GM19324 (cell line): ENCODE measurements at regions not wholly inside any gene's neighbourhood (a gene's known extent, or its start where the extent isn't known, plus 50 kb on each side); places are given as distances from the start of the nearest gene placed in this dataset.

Source experiments
- ATAC-seq: cut with Tn5 transposase; IDR thresholded peaks from one replicate; pipeline ENCODE4 v1.9.1; 2021; ENCODE audit warnings: mild to moderate bottlenecking, moderate library complexity; ENCODE audit not compliant: unreplicated experiment, low FRiP score

DNA sequence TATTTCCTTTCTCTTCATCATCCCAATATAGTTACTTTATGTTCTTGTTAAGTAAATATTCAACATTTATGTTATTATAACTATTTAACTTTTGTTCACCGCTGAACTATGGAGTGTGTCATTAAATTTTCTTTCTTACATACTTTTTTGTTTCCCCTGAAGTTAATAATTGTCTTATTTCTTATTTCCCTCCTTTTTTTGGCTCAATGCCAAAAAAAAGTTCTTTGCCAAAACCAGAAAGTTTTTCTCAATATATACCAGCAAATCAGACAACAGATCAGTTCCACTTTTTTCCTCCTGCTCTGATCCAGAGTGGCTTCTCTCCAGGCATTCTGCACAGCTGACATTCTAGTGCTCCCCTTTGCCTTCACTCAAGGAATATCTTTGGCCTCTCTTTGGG, 187.0 kb upstream of the PPARGC1A start:
- no peak for ATAC-seq

DNA sequence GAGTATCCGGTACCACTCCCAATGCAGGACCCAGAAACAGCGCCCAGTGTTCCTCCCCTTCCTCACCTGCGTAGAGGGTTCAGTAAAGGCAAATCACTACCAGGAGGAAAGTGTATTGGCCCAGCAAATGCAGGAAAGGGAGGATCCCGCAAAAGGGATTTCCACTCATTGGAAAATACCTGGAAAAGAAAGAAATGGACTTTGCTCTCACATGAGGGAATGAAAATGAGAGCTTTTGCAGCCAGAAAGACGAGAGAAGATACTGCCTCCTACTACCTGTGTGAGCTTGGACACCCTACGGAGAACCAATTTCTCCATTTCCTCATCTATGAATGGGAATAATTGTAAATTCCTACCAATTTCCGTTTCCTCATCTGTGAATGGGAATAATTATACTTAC, 184.1 kb upstream of the PPARGC1A start:
- no peak for ATAC-seq

DNA sequence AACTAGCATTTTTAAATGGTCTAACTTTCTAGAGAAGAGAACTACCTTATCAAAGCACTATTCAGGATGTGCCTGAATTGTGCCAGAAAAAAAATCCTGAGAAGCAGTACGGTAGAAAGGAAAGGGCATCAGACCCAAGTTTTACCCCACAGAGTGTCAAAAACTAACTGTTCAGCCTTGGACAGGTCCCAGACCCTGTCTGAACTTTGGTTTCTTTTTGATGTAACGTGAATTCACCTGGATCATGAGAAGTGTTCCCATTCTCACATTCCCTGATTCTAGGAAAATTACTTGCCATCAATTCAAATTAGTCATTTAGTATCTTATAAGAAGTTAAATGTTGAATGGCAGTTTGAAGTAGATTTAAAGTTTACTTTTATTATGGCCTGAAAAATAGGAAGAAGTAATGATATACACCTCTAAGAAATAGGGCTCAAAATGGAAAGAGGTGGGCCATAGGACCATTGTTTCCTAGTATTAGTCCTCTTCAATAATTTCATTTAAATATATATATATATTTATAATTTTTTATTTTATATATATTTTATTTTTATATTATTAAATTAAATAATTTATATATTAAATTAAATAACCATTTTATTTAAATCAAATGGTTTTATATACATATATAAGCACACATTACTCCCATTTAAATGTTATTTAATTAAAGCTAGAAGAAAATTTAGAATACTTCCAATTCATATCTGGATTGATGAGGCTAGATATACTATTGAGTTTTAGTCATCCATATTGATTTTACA, 181.9 kb upstream of the PPARGC1A start:
- no peak for ATAC-seq

DNA sequence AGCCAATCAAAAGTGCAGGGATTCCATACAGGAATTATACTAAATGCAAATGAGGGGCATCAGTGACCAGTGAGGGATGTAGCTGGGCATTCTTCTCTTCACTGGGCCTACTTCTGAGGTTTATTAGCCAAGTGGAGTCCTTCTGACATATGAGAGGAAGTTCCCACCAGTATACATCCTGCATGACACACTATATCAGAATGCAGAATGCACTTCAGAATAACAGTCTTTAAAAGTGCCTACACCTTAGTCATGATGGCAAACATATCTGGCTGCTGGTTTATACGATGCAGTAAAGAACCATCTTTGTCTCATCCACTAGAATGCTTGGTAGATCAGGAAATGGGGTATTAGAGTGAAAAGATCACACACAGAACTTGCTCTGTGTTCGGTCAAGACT, 180.3 kb upstream of the PPARGC1A start:
- ATAC-seq: no peak

DNA sequence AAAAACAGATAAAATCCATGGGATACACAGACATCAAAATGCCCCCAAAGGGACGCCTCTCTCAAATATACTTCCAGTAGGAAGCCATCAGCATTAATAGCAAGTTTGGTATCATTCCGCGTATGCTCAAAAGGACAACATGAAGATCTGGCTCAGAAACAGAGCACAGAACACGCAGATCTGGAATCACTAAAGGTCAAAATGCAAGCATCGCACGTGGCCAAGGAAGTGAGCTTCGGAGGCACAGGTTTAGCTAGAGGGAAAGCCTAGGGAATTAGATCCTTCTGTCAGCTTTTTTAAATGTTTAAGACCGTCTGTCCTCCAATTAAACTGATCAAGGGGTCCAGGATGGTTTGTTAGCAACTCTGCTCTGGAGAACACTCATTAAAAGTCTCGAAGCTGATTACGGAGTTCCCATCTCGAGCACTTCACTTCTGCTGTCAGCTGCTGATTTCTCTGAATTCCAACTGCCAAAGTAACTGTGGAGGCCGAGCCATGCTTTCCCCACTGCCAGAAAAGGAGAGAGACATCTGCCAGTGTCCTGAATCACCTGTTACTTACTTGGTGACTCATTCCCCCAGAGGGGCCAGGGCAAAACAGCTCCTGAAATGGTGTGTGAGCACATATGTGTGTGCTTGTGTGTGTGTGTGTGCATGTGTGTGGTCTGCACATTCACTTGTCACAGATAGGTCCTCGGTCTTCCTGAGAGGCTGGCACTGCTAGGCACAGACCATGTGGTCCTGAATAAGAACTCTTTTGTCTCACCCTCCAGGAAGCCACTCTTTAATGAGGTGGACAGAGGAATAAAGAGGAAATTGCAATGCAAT, 177.7 kb upstream of the PPARGC1A start:
- ATAC-seq: no peak

DNA sequence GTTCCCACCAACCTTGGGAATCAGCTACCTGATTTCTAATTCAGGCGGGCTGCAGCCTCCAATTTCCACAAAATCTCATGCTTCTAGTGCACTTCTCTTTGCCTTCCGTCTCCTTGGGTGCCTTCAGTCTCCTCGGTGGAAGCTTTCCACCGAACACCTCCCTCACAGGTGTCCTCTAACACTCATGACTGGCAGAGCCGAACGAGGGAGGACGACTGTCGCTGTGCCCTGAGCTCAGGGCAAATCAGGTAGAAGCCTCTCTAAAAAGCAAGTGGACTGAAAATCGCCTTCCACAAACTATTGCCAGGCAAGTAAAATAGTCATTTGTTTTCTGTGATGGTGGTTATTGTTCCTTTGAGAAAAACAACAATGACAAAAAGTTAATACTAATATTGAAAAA, 176.1 kb upstream of the PPARGC1A start:
- ATAC-seq: no peak

DNA sequence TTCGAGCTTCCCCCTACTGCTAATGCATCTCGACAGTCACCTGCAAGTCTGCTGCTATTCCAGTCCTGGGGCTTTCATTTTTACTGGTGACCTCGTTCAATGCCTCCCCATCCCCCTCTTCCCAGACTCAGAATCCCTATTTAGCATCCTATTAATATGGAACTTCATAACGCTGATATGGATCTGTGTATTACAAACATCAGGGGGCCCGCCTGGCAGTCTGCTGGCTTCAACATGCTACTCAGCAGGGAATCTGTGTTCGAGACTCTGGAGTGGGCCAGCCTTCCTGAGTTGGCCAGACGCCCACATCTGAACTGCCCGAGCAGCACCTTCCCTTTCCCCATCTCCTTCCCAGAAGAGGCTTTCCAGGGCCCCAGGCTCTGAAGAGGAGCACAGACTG, 173.9 kb upstream of the PPARGC1A start:
- ATAC-seq: no peak

DNA sequence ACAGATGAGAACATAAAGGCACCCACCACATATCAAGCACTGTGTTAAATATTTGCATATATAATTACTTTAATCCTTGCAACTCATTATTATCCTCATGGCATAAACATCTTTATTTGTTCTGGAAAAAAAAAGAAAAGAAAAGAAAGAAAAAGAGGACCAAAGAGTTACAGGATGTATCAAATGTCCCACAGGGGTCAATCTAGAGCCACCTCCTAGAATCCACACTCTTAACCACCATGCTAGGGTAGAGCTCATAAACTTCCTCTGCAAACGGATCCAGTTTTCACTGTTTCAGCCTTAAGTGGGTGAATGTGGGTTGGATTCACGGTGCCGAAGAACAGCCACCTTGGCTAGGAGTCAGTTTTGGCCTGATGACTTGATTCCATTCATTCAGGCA, 171.1 kb upstream of the PPARGC1A start:
- no peak for ATAC-seq

DNA sequence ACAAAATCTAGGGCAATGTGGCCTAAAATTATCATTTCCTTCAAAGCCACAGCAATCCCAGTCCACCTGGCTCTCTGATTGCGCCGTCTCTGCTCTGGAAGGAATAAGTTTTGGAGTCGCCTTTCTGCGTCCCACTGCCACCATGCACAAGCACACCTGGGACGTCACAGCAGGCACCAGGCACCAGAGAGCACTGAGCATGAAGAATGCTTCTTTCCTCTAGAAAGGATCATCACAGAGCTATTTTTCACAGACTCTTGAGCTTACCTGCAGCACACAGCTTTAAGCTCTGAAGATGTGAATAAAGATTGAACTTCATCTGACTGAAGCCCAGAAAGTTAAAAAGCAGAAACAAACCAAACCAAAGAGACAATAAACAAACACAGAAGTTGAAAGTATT, 170.0 kb upstream of the PPARGC1A start:
- no peak for ATAC-seq

DNA sequence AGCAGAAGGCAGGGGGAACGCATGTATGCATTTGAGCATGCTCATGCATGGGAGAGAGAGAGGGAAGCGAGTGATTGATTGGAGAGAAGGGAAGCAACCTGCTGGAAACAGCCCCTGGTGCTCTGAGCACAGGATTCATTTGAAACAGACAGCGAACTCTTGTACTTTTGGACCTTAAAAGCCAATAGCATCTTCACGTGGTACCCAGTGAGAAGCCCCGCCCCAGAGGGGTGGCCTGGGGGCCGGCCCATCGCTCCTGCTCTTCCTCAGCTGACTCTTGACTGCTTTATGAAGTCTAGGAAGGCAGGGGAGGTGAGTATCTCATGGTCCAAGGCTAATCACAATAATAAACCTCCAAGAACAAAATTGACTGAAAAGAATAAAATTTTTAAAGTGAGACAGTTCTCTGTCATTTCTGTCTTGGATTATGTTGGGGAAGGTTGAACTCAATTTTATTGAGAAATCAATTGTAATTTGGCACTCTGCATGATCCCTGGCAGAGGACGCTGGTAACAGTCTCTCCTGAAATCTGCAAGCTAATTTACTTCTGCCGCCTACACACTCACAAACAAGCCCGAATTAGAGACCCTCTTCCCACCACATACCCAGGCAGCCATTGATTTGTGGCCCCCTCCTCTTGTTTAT, 168.2 kb upstream of the PPARGC1A start:
- ATAC-seq: no peak

DNA sequence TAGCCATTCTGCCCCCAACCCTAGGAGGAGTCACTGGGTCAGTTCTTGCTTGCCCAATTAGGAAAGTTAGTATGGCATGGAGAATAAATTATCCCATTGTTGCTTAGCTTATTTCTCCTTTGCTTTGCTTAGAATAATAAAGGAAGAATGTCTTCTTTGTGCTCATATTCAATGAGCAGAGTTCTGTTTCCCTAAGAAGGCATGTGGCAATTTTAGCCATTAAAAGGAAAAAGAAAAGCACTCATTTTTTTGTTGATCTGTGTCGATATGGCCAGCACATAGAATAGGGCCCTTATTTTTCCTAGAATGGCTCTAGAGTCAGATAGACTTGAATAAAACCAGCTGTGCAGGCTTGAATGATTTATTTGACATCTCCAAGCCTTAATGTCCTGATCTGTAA, 166.4 kb upstream of the PPARGC1A start:
- no peak for ATAC-seq

DNA sequence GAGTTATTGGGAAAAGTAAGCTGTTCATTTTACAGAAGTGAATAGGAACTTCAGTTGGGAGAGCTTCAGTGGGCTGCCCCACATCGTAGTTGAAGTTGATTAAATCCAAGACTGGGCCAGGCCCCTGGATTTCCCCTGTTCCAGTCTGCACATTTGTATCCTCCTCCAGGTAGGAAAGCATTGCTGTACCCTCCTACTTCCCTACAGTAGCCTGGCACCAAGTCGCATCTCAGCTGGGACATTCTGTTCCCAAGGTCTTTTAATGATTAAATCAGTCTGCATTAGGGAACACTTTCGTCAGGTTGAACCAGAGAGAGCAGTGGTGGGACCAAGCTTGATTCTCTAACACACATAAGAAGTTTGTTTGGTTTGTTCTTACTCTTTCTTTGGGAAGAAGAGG, 165.8 kb upstream of the PPARGC1A start:
- ATAC-seq: no peak

DNA sequence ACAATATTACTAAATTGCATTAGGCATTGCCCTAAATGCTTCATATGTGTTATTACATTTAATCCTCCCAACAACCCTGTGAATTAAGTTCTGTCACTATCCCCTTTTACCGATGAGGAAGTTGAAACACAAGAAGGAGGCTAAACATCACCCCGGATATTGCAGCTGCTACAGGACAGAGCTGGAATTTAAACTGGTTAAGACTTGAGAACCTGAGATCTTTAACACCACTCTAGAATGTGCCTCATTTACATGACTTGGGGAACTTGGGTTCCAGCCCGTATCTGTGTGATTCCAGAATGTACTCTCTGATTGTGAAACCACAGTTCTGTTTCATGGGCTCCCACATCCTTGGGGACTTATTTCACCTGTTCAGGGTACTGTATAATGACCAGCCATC, 165.1 kb upstream of the PPARGC1A start:
- ATAC-seq: no peak

DNA sequence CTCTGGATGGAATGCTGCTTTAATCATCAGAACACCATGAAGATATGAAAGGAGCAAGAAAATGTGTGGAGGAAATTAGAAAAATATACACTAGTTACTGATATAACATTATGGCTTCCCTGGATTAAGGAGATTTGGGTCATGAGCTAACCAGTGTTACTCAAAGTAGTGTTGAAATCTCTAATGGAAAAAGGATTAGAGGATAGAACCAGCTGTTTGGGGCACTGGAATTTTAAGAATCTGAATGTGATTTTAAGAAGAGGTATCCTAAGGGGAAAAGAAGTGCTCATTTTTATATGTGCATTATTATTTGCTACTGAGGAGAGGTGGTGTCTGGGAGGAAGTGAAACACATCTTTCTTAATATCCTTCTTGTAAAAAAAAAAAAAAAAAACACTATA, 164.1 kb upstream of the PPARGC1A start:
- ATAC-seq: no peak

DNA sequence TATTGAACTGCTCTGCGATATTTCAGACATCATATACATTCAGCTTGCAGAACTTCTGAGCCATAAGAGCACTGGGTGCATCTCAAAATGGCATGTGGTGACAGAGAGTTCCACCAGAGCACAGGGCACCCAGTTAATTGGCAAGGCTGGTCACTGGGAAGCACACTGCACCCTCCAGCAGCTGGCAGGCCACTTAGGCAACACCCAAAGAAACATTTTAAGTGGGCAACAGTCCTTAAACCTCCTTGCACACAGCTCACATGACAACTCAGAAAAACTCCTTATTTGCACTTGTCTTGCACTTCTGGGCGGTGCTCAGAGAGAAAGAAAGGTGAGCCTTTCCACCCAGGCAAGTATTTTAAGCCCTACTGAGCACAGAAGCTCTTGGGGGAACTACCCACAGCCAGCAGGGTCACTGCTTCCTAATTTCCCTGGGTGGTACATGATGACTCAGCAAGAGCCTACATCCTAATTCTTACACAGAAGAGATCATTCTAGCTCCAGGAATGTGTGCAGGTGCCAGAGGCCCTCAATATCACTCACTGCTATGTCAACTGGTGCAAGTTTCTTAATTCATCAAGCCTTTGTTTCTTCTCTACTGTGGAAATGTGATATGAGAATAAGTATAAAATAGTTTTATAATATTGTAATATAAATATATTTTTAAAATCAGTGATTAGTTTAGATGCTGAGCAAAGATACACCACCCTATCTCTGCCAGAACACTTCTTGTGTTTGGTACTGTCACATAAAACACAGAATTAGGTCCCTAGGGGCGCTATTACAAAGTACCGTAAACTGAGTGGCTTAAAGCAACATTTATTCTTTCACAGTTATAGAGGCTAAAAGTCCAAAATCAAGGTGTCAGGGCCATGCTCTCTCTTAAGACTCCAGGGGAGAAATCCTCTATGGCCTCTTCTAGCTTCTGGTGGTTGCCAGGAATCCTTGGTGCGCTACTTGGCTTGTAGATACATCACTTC, 155.1 kb upstream of the PPARGC1A start:
- no peak for ATAC-seq

DNA sequence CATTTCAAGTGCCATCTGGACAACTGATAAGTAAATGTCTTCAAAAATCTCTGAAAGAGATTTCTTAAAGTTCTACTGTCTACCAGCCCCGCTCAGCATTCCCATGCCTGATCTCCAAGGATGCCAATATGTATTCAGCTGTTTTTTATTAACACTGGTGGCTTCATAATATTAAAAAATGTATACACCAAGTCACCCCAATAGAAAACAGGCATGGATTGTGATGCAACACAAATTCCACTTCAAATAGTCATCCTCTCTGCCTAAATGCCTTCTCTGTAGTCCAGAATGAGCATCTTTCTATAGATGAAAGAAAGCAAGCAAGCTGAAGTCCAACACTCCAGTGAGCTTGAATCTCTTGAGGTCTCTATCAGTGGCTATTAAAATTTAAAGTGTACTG, 152.2 kb upstream of the PPARGC1A start:
- no peak for ATAC-seq

DNA sequence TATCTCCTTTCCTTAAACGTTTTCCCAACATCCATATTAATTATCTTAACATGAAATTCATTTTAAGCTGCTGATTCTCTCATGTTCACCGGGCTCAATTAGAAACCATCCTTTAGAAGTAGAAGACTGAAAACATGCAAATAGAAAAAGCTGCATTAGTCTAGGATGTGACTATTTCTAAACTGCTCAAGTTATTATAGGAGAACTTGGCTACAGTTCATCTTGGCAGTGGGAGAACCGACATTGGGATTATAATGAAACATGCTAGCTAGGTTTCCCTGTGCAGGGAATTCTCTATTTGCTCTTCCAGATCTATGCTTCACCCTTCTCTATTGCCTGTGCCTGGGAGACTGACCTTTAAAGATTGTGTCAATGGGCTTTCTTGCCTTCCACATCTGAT, 151.0 kb upstream of the PPARGC1A start:
- no peak for ATAC-seq

DNA sequence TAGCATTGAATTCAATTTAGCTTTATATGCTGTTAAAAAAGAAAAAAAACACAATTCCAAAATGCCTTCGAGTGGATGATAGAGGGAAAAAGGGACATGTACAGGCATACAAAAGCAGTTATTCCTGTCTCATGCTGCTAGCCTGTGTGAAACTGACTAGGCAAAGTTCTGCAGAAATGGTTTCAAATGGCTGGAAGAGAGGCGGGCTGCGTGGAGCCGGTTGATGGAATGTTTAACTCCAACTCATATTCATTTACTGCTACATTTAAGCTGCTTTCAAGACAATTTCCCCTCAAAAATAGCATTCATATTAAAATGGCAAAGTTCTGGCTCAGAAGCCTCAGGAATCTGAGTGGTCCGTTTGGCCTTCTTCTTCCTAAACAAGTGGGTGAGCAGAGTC, 143.8 kb upstream of the PPARGC1A start:
- ATAC-seq: no peak

DNA sequence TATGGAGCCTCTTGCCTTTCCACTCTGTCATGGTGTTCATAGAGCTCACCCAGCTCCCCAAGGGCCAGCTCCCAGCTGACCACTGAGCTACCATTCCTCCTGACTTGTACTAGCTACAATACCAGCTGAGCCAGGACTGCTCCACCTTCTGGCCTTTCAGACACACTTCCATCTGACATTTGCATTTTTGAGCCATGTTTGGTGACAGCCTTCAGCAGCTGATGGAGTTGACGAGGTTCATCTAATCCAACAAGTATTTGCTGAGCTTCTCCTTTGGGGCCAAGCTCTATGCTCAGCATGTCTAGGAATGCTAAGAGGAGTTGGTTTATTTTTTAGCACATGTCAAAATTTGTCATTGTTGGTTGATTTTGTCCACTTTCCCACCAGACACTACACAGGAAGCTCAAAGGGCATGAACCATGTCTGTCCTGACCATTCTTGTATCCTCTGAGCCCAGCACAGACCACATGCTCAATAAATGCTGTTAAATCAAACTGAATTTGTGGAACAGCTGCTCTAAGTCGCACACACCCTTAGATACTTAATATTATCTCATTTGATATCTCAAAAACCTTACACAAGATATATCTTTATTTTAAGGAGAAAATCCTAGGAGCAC, 142.6 kb upstream of the PPARGC1A start:
- no peak for ATAC-seq

DNA sequence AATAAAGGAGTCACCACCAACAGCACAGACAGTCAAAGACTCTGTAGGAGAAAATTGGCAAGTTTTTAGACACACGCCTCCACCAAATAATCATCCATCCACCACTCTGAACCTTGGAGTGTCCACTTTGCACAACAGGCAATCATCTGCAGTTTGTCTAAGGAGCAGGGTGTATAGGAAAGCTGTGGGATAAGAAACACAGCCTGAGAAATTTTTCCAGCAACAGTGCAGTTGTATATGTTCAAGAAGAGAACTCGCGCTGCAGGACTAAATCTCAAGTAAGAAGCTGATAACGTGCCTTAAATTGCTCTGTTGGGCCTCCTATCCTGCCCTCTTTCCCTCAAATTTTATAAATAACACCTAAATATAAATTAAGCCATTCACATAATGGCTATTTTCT, 136.7 kb upstream of the PPARGC1A start:
- ATAC-seq: no peak
